ENCODE measurements at regions not wholly inside any gene's neighbourhood (a gene's known extent, or its start where the extent isn't known, plus 50 kb on each side); places are given as distances from the start of the nearest gene placed in this dataset.
"Not testable (repeated sequence)": the region's sequence is repeated elsewhere in the genome, so short reads cannot be mapped to it uniquely, and the experiment has no call there.

DNA sequence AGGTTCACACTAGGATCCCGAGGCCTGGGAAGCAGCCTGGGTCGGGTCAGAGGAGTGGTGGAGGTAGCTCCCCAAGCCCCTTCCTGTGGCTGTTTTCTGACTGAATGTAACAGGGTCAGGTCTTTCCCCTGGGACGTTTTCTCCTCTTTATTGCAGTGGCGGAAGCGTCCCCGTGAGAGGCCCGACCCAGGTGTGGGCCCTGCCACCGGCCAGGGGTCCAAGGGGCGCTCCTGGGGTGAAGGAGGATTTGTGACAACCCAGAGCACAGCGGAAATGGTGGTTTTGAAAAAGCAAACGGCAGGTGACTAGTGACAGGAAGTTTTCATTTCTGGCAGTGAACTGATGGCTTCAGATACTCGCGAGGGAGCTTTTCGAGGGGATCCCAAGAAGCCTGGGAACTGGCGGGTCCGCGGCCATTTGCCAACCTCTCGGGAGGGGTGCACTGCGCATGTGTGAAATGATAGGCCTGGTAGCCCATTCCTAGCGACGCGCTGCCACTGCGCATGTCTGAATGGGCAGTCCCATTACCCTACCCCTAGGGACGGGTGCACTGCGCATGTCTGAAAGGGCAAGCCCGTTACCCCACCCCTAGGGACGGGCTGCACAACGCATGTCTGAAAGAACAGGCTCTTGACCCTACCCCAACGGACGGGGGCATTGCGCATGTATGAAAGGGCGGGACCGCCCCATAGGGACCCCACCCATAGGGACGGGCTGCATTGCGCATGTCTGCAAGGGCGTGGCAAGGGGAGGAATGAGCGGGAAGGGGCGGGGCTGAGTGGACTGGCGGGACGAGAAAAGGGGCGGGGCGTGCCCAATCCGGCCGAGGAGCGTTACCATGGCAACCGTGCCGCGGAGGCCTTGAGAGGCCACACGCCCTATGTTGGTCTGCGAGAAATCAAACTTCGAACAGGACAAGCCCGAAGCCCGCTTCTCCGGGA is 1747.9 kb downstream of the TP53TG3F start:
- Histone ChIP-seq H3K4me1 (ENCODE audit: control insufficient read depth in 2 of 2, insufficient read depth in 2 of 2, low read length in 1 of 2) (no peaks in the 10 kb centered on the region), H3K27ac (ENCODE audit: low read depth in 2 of 2, low read length in 1 of 2) (no peak overlapping the region), H3K9me3 (ENCODE audit: control insufficient read depth in 2 of 2, insufficient read depth in 1 of 2, low read depth in 1 of 2, low read length in 1 of 2) (peaks cover 0 to 10% of the 10 kb centered on the region in 2 donors), H3K4me3 (ENCODE audit: low read depth in 1 of 2, low read length in 2 of 2) (no peak overlapping the region), H3K36me3 (ENCODE audit: control insufficient read depth in 2 of 2, insufficient read depth in 2 of 2, low read length in 1 of 2) (no peaks in the 10 kb centered on the region), H3K27me3 (ENCODE audit: control insufficient read depth in 1 of 2, insufficient read depth in 2 of 2, low read length in 2 of 2) (peaks cover 0 to 4% of the 10 kb centered on the region in 2 donors)
- 60% methylated on average over 54 of the region's 54 CpGs for WGBS, 2 donors

DNA sequence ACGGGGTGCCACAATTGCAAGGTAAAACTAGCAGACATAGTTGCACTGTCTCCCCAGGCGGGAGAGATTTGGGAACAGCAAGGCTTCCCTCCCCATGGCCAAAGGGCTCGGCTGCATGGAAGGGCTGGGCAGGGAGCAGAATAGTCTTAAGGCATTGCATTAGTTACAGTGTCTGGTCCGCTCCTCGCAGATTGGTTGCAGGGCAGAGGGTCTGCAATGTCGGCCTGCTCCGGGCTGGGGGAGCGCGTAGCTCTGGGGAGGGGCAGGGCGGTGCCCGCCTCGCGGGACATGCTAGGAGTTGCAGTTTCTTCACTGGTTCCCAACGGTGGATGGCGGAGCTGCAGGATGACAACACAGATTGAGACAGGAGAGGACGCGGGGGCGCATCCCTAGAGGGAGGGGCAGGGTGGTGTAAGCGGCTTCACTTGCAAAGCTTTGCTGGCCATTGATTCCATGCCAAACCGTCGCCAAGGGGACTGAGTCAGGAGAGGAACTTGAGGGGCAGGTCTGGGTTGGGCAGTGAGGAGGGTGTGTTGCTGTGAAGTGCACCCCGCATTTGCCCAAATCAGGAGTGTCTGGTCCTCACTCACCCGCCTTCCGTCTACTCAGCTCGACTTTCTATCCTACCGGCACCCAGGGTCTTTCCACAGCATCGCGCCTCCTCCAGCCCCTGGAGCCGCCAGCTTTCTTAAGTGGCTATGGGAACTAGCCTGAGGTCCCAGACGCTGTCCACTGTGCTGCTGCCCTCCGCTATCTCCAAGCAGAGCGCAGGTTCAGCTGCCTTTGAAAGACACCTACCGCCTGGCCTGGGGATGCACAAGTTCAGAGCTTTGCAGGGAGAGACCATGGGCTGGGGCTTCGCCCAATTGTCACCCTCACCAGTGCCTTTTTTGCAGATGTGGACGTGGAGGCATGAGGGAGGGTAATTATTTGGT is 1748.9 kb downstream of the TP53TG3F start:
- Histone ChIP-seq H3K9me3 (ENCODE audit: control insufficient read depth in 2 of 2, insufficient read depth in 1 of 2, low read depth in 1 of 2, low read length in 1 of 2) (peaks cover 0 to 10% of the 10 kb centered on the region in 2 donors), H3K4me3 (ENCODE audit: low read depth in 1 of 2, low read length in 2 of 2) (no peak overlapping the region), H3K27ac (ENCODE audit: low read depth in 2 of 2, low read length in 1 of 2) (no peak overlapping the region), H3K27me3 (ENCODE audit: control insufficient read depth in 1 of 2, insufficient read depth in 2 of 2, low read length in 2 of 2) (peaks cover 0 to 4% of the 10 kb centered on the region in 2 donors), H3K4me1 (ENCODE audit: control insufficient read depth in 2 of 2, insufficient read depth in 2 of 2, low read length in 1 of 2) (no peaks in the 10 kb centered on the region), H3K36me3 (ENCODE audit: control insufficient read depth in 2 of 2, insufficient read depth in 2 of 2, low read length in 1 of 2) (no peaks in the 10 kb centered on the region)
- WGBS, 2 donors = 65 to 67% methylated on average over 35 of the region's 35 CpGs

DNA sequence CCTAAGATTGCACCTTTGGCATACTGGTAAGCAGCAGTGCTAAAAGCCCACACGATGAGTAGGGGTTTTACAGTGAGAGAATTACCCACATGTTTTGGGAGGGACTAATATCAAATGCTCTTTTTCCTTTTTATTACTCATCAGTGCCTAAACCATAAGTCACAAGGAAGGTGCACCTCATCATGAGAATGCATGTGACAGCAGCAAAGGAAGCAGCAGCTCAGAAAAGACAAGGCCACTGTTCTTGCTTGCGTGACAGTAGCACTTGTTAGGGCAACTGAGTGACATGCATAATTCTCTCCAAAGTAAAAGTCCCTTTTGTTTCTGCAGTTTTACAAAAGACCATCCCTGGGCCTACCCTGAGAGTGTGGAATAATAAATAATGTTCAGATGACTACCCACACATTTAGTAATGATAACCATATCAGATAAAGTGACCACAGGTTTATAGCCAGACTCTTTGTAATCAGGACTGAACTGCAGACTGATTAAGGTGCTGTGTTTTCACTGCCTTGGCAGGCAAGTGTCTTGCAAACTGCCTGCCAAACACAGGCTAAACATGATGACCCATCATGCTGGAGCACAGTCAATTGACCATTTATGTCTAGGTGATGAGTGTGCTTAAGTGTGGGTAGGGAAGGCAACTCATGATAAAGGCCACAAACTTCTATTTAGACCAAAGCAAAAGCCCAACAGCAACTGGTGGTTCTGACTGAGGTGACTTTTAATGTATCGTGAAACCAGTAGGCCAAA is 1751.4 kb downstream of the TP53TG3F start:
- H3K27ac ChIP-seq (ENCODE audit: low read depth in 2 of 2, low read length in 1 of 2) = no peak overlapping the region
- peaks cover 0 to 4% of the 10 kb centered on the region in 2 donors for H3K27me3 ChIP-seq (ENCODE audit: control insufficient read depth in 1 of 2, insufficient read depth in 2 of 2, low read length in 2 of 2)
- no peaks in the 10 kb centered on the region for H3K36me3 ChIP-seq (ENCODE audit: control insufficient read depth in 2 of 2, insufficient read depth in 2 of 2, low read length in 1 of 2)
- H3K4me1 ChIP-seq (ENCODE audit: control insufficient read depth in 2 of 2, insufficient read depth in 2 of 2, low read length in 1 of 2) = no peaks in the 10 kb centered on the region
- no peak overlapping the region for H3K4me3 ChIP-seq (ENCODE audit: low read depth in 1 of 2, low read length in 2 of 2)
- H3K9me3 ChIP-seq (ENCODE audit: control insufficient read depth in 2 of 2, insufficient read depth in 1 of 2, low read depth in 1 of 2, low read length in 1 of 2) = peaks cover 0 to 12% of the 10 kb centered on the region in 2 donors
- WGBS, 2 donors = 64 to 69% methylated on average over 3 of the region's 3 CpGs

DNA sequence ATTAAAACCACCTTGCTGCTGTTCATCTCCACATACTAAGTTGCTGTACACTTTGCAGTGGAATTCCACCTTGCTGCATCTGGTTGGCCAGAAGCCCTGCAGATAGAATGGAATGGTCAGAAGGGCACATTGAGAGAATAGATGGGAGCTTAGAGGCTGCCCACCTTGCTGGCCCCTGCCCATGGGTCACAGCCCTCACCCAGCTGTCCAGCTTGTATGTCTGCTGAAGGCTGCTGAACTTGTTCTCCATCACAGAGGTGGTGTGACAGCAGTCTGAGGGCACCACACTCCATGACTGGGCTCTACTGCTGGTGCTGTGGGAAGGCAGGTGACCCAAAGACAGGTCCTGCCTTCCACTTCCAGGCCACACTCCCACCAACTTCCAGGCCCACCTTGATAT is 1755.4 kb downstream of the TP53TG3F start:
- H3K4me3 ChIP-seq (ENCODE audit: low read depth in 1 of 2, low read length in 2 of 2) = no peak overlapping the region
- peaks cover 0 to 3% of the 10 kb centered on the region in 2 donors for H3K9me3 ChIP-seq (ENCODE audit: control insufficient read depth in 2 of 2, insufficient read depth in 1 of 2, low read depth in 1 of 2, low read length in 1 of 2)
- H3K4me1 ChIP-seq (ENCODE audit: control insufficient read depth in 2 of 2, insufficient read depth in 2 of 2, low read length in 1 of 2) = no peaks in the 10 kb centered on the region
- H3K27ac ChIP-seq (ENCODE audit: low read depth in 2 of 2, low read length in 1 of 2) = no peak overlapping the region
- no peaks in the 10 kb centered on the region for H3K36me3 ChIP-seq (ENCODE audit: control insufficient read depth in 2 of 2, insufficient read depth in 2 of 2, low read length in 1 of 2)
- no peaks in the 10 kb centered on the region for H3K27me3 ChIP-seq (ENCODE audit: control insufficient read depth in 1 of 2, insufficient read depth in 2 of 2, low read length in 2 of 2)

DNA sequence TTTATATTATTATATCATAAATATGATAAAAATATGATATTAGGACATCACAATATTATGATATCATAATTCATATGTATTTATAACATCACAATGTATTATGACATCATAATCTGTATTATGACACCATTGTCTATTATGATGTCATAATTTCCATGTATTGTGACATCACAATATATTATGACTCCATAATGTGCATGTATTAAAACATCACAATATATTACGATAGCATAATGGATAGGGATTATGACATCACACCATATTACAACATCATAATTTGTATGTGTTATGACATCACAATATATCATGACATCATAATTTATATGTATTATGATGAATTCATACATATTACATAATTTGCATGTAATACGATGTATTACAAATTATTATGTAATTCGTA is 1755.9 kb downstream of the TP53TG3F start:
- H3K36me3 ChIP-seq (ENCODE audit: control insufficient read depth in 2 of 2, insufficient read depth in 2 of 2, low read length in 1 of 2) = no peaks in the 10 kb centered on the region
- WGBS, 2 donors = 86 to 90% methylated on average over 3 of the region's 3 CpGs
- no peak overlapping the region for H3K4me3 ChIP-seq (ENCODE audit: low read depth in 1 of 2, low read length in 2 of 2)
- peaks cover 0 to 3% of the 10 kb centered on the region in 2 donors for H3K9me3 ChIP-seq (ENCODE audit: control insufficient read depth in 2 of 2, insufficient read depth in 1 of 2, low read depth in 1 of 2, low read length in 1 of 2)
- no peaks in the 10 kb centered on the region for H3K4me1 ChIP-seq (ENCODE audit: control insufficient read depth in 2 of 2, insufficient read depth in 2 of 2, low read length in 1 of 2)
- no peaks in the 10 kb centered on the region for H3K27me3 ChIP-seq (ENCODE audit: control insufficient read depth in 1 of 2, insufficient read depth in 2 of 2, low read length in 2 of 2)
- no peak overlapping the region for H3K27ac ChIP-seq (ENCODE audit: low read depth in 2 of 2, low read length in 1 of 2)

DNA sequence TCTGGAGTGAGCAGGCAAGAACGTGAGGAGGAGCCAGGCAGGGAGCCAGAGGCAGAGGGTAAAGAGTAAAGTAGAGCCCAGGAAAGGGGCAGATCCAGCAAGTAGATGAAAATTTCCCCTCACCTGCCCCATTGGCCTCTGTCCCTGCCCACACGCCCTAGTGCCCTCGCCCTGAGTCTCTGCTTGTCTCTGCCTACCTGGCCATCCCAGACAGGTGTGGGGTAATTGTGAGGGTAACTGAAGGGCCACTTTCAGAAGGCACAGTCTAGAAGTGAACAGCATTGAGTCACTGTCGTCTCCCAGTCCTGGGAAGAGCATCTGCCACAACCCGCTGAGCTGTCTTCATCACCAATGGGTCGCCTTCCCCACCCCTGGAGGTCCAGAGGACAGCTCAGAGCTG is 1756.8 kb downstream of the TP53TG3F start:
- H3K9me3 ChIP-seq (ENCODE audit: control insufficient read depth in 2 of 2, insufficient read depth in 1 of 2, low read depth in 1 of 2, low read length in 1 of 2); H3K27me3 ChIP-seq (ENCODE audit: control insufficient read depth in 1 of 2, insufficient read depth in 2 of 2, low read length in 2 of 2); H3K27ac ChIP-seq (ENCODE audit: low read depth in 2 of 2, low read length in 1 of 2); H3K36me3 ChIP-seq (ENCODE audit: control insufficient read depth in 2 of 2, insufficient read depth in 2 of 2, low read length in 1 of 2); H3K4me1 ChIP-seq (ENCODE audit: control insufficient read depth in 2 of 2, insufficient read depth in 2 of 2, low read length in 1 of 2); H3K4me3 ChIP-seq (ENCODE audit: low read depth in 1 of 2, low read length in 2 of 2): not testable (repeated sequence)
- WGBS, 2 donors = 69 to 75% methylated on average over 6 of the region's 6 CpGs

DNA sequence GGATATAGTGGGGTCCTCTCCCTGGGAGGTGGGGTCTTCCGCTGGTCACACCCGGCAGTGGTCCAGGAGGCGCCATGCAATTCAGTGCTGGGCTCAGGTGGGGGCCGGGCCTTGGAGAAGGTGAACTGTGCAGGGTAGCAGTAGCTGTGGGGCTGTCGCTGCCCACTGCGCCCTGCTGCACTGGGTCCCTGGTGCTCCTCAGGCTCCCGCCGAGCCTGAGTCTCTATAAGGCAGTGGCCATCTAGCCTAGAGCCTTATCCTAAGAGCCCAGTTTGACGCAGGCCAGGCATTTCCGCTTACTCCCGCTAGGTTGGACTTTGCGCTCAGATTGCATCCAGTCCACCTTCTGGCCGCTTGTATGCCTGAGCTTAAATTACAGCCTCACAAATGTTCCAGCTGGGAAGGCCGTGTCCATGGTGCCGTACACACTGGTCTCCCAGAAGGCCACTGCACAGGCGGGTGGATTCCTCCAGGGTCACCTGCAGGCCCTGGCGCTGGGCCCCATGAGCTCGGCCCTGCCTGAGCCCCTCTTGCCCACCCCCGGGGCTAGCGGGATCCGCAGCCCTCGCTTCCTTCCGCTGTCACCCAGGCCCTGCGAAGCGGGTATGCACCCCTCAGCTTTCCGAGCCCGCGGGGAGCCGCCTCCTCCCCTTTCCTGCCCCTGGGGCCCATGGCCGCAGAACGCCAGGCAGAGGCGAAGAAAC is 1762.2 kb downstream of the TP53TG3F start:
- WGBS, 2 donors = 85 to 87% methylated on average over 32 of the region's 32 CpGs

DNA sequence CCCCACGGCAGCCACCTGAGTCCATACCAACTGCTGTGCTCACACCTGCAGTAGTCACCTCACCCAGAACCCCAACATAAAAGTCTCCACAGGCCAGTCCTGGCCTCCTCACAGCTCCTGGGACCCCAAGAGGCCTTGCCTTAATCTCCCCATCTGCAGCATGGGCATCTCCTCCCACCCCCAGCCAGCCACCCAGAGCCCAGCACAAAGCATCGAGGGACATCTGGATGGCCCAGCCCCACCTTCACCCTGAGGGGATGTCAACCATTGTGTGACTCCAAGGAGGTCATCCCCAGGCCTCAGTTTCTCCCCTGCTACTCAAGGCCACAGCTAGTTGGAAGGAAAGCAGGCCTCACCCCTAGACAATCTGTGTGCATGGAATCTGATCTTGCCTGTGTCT is 1775.3 kb downstream of the TP53TG3F start:
- no peak overlapping the region for H3K27ac ChIP-seq (ENCODE audit: low read depth in 2 of 2, low read length in 1 of 2)
- H3K4me1 ChIP-seq (ENCODE audit: control insufficient read depth in 2 of 2, insufficient read depth in 2 of 2, low read length in 1 of 2) = no peaks in the 10 kb centered on the region
- no peak overlapping the region for H3K4me3 ChIP-seq (ENCODE audit: low read depth in 1 of 2, low read length in 2 of 2)
- peaks cover 10 to 16% of the 10 kb centered on the region in 2 donors for H3K9me3 ChIP-seq (ENCODE audit: control insufficient read depth in 2 of 2, insufficient read depth in 1 of 2, low read depth in 1 of 2, low read length in 1 of 2)
- H3K36me3 ChIP-seq (ENCODE audit: control insufficient read depth in 2 of 2, insufficient read depth in 2 of 2, low read length in 1 of 2) = no peaks in the 10 kb centered on the region
- 64 to 68% methylated on average over 2 of the region's 2 CpGs for WGBS, 2 donors
- H3K27me3 ChIP-seq (ENCODE audit: control insufficient read depth in 1 of 2, insufficient read depth in 2 of 2, low read length in 2 of 2) = no peaks in the 10 kb centered on the region

More for the DNA sequence above, 1762.2 kb downstream of the TP53TG3F start:
- H3K36me3 ChIP-seq (ENCODE audit: control insufficient read depth in 2 of 2, insufficient read depth in 2 of 2, low read length in 1 of 2) = no peaks in the 10 kb centered on the region
- H3K4me3 ChIP-seq (ENCODE audit: low read depth in 1 of 2, low read length in 2 of 2) = no peak overlapping the region
- no peaks in the 10 kb centered on the region for H3K4me1 ChIP-seq (ENCODE audit: control insufficient read depth in 2 of 2, insufficient read depth in 2 of 2, low read length in 1 of 2)
- H3K27me3 ChIP-seq (ENCODE audit: control insufficient read depth in 1 of 2, insufficient read depth in 2 of 2, low read length in 2 of 2) = no peaks in the 10 kb centered on the region
- H3K27ac ChIP-seq (ENCODE audit: low read depth in 2 of 2, low read length in 1 of 2) = no peak overlapping the region
- H3K9me3 ChIP-seq (ENCODE audit: control insufficient read depth in 2 of 2, insufficient read depth in 1 of 2, low read depth in 1 of 2, low read length in 1 of 2) = peaks cover 0 to 4% of the 10 kb centered on the region in 2 donors
